ENCODE measurements at regions not wholly inside any gene's neighbourhood (a gene's known extent, or its start where the extent isn't known, plus 50 kb on each side); places are given as distances from the start of the nearest gene placed in this dataset.
"Not testable (repeated sequence)": the region's sequence is repeated elsewhere in the genome, so short reads cannot be mapped to it uniquely, and the experiment has no call there.

- TF ChIP-seq CTCF (IDR thresholded peaks at IDR 0.05; ENCODE audit: low read depth, low read length), result no peak
- no peak for DNase-seq (ENCODE audit: extremely low read depth, low read depth)
These were observed 155.2 kb upstream of the ALG10B start for GRCh38 chr12:38161123-38162000.

- TF ChIP-seq CTCF (IDR thresholded peaks at IDR 0.05; ENCODE audit: low read depth, low read length), result no peak
- DNase-seq (ENCODE audit: extremely low read depth, low read depth), result no peak
These were observed 154.6 kb upstream of the ALG10B start for GRCh38 chr12:38162013-38162412.

GRCh38 chr12:38162708-38163441 lies 153.7 kb upstream of the ALG10B start:
- no peak for TF ChIP-seq CTCF (IDR thresholded peaks at IDR 0.05; ENCODE audit: low read depth, low read length)
- DNase-seq (ENCODE audit: extremely low read depth, low read depth), result no peak

- no peak for DNase-seq (ENCODE audit: extremely low read depth, low read depth)
- no peak for TF ChIP-seq CTCF (IDR thresholded peaks at IDR 0.05; ENCODE audit: low read depth, low read length)
These were observed 153.2 kb upstream of the ALG10B start for GRCh38 chr12:38163442-38163801.

- no peak for DNase-seq (ENCODE audit: extremely low read depth, low read depth)
- TF ChIP-seq CTCF (IDR thresholded peaks at IDR 0.05; ENCODE audit: low read depth, low read length), result no peak
These were observed 150.3 kb upstream of the ALG10B start for GRCh38 chr12:38166225-38166624.

GRCh38 chr12:38175538-38175937 lies 141.0 kb upstream of the ALG10B start:
- DNase-seq (ENCODE audit: extremely low read depth, low read depth), result no peak
- TF ChIP-seq CTCF (IDR thresholded peaks at IDR 0.05; ENCODE audit: low read depth, low read length), result no peak

GRCh38 chr12:38183617-38184016 lies 133.0 kb upstream of the ALG10B start:
- not testable (repeated sequence) for DNase-seq (ENCODE audit: extremely low read depth, low read depth)

GRCh38 chr12:38197286-38197685 lies 119.3 kb upstream of the ALG10B start:
- DNase-seq (ENCODE audit: extremely low read depth, low read depth), result not testable (repeated sequence)
